Right lobe of liver (tissue), 4 donors: ENCODE measurements at regions not wholly inside any gene's neighbourhood (a gene's known extent, or its start where the extent isn't known, plus 50 kb on each side); places are given as distances from the start of the nearest gene placed in this dataset.

Source experiments
- POLR2A ChIP-seq: fragments of 450-650 bp; IDR thresholded peaks from one replicate; pipeline ENCODE4 v1.6.1; 2017; ENCODE audit warnings: antibody characterized with exemption, mild to moderate bottlenecking
- TF ChIP-seq, protein P1 (sequence below), 4 donors: fragments of 200-600 bp in 3 of 4; fragments of 450-650 bp in 1 of 4; IDR thresholded peaks; one replicate each; pipeline versions ENCODE4 v1.5.1 to v1.8.0; 2016 to 2022; ENCODE audit warnings: antibody characterized with exemption in 4 of 4, mild to moderate bottlenecking in 2 of 4
- donor health status: DM: no; HTN: no; CAD: no.
- donor health status: DM: no; HTN: no; CAD: no.
- donor health status: DM: no; HTN: yes; CAD: no.

DNA sequence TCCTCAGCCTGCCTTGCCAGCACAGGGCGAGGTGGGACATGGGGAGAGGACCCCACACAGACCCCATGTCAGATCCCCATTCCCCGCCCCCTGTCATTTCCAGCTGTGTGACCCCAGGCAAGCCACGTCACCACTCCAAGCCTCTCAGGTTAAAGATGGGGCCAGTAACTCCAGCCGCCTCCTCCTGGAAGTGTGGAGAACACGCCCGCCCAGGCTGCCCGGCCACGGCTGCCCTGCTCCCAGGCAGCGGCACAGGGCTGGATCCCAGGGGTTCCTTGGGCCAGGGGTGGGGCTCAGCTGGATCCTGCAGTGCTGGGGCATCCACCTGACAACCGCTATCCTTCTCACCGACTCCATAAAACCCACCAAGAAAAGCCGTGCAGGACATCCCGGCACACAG is 86.1 kb downstream of the PDGFA start:
- TF ChIP-seq, protein P1, sequence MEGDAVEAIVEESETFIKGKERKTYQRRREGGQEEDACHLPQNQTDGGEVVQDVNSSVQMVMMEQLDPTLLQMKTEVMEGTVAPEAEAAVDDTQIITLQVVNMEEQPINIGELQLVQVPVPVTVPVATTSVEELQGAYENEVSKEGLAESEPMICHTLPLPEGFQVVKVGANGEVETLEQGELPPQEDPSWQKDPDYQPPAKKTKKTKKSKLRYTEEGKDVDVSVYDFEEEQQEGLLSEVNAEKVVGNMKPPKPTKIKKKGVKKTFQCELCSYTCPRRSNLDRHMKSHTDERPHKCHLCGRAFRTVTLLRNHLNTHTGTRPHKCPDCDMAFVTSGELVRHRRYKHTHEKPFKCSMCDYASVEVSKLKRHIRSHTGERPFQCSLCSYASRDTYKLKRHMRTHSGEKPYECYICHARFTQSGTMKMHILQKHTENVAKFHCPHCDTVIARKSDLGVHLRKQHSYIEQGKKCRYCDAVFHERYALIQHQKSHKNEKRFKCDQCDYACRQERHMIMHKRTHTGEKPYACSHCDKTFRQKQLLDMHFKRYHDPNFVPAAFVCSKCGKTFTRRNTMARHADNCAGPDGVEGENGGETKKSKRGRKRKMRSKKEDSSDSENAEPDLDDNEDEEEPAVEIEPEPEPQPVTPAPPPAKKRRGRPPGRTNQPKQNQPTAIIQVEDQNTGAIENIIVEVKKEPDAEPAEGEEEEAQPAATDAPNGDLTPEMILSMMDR (IDR thresholded peaks at IDR 0.05), result no peak
- no peak for TF ChIP-seq POLR2A
